Left lung (tissue), 4 donors: ENCODE measurements at regions not wholly inside any gene's neighbourhood (a gene's known extent, or its start where the extent isn't known, plus 50 kb on each side); places are given as distances from the start of the nearest gene placed in this dataset.

ENCODE experiments used
- ATAC-seq: fragments of 200-7000 bp; cut with Tn5 transposase; one replicate; pipeline ENCODE4 v1.9.1; 2020; ENCODE audit warnings: moderate library complexity
- DNase-seq, 4 donors: peaks; one replicate each; pipeline ENCODE4 v3.0.0-alpha.2; 2013 to 2020
- H3K27ac ChIP-seq, 2 donors: fragments of 200-600 bp; sonication (generic) in 1 of 2; one replicate each; pipeline versions ENCODE4 v1.5.0 to v1.8.0; 2020 to 2021
- H3K27me3 ChIP-seq, 2 donors: fragments of 200-600 bp; sonication (generic) in 1 of 2; one replicate each; pipeline versions ENCODE4 v1.5.0 to v1.8.0; 2020 to 2021
- H3K36me3 ChIP-seq, 2 donors: fragments of 200-600 bp; sonication (generic) in 1 of 2; one replicate each; pipeline versions ENCODE4 v1.5.0 to v1.8.0; 2020 to 2021
- H3K4me1 ChIP-seq, 2 donors: fragments of 200-600 bp; one replicate each; pipeline ENCODE4 v1.8.0; 2021
- H3K4me3 ChIP-seq, 2 donors: fragments of 200-600 bp; sonication (generic) in 1 of 2; one replicate each; pipeline versions ENCODE4 v1.5.0 to v1.8.0; 2020 to 2021; ENCODE audit warnings: mild to moderate bottlenecking in 1 of 2
- H3K9me3 ChIP-seq, 2 donors: fragments of 200-600 bp; sonication (generic) in 1 of 2; one replicate each; pipeline versions ENCODE4 v1.5.0 to v1.8.0; 2020 to 2021
- CTCF ChIP-seq, 2 donors: fragments of 200-600 bp; sonication (generic) in 1 of 2; IDR thresholded peaks; one replicate each; pipeline versions ENCODE4 v1.5.0 to v1.8.0; 2021; ENCODE audit warnings: antibody characterized with exemption in 2 of 2
- intact Hi-C, 2 donors: fragments of 100-400 bp; cut with DNase I; formaldehyde crosslinking; loops; one replicate each; pipeline versions ENCODE4 v1.11.2 to v1.14.2; 2022
- donor health status: DM: no; HTN: yes; CAD: no.
- donor health status: DM: no; HTN: no; CAD: no.

GRCh38 chr16:26301516-26301915, 609.8 kb downstream of the HS3ST4 start:
- intact Hi-C loops, result no loop called here
- no peak for TF ChIP-seq CTCF (IDR thresholded peaks at IDR 0.05)
- no peak for ATAC-seq
- Histone ChIP-seq H3K36me3 (no peaks in the 10 kb centered on the region), H3K27me3 (no peaks in the 10 kb centered on the region), H3K4me1 (no peaks in the 10 kb centered on the region), H3K9me3 (peaks cover 0 to 4% of the 10 kb centered on the region in 2 donors), H3K27ac (no peak overlapping the region), H3K4me3 (no peak overlapping the region)
- DNase-seq, result no peak

DNA sequence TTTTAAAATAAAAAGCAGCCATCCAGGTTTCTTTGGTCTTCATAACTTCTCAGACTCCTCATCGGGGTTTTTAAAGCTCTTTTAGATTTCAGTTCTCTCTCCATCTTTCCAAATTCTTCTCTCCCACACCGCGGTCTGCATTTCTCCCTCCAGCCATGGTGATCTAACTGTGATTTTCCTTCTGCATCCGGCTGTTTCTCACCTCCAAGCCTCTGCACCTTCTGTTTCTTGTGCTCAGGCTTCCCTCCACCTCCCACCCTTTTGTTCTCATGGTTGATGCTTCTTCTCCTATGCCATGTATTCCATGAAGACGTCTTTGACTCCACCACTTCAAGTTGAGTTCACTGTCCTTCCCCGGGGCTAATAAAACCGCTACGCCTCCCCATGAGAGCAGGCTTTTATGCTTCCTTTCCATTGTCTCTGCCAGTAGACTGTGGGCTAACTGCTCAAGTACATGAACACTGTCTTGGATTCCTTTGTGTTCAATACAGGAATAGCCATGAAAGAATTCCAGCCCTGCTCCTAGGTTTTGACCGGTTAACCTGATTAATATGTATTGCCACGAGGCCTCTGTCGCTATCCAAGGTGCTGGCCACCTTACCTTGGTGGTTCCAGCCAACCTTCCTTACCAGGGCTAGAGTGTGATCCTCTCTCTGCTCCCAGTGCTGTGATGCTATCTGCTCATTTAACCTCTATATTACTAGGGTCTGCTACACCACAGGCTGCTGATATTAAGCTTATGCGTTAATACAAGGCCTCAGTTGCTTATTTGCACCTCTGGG, 625.1 kb downstream of the HS3ST4 start:
- TF ChIP-seq CTCF (IDR thresholded peaks at IDR 0.05), result no peak

DNA sequence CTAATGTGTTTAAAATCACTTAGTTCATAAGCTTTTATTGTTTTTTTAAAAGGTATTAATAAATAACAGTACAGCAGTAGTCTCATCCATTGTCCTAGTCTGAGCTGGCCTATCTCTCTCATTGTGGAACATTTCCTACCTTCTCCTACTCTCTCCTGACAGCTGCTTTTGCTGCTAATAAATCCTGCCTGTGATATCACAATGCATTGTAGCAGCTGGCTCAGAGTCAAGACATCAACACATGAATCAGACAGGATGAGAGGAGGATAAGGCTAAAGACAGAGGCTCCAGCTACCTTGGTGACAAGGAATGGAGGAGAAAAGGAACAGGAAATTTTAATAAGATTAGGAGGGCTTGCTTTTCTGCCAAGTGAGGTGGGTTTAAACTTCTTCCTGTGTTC, 626.1 kb downstream of the HS3ST4 start:
- no peak for DNase-seq
- TF ChIP-seq CTCF (IDR thresholded peaks at IDR 0.05), result no peak
- intact Hi-C loops, result no loop called here
- H3K4me1 ChIP-seq, result no peaks in the 10 kb centered on the region
- no peaks in the 10 kb centered on the region for H3K36me3 ChIP-seq
- H3K27me3 ChIP-seq, result no peaks in the 10 kb centered on the region
- H3K9me3 ChIP-seq, result no peaks in the 10 kb centered on the region
- H3K27ac ChIP-seq, result no peak overlapping the region
- ATAC-seq, result no peak
- H3K4me3 ChIP-seq, result no peak overlapping the region

More for the DNA sequence above, 625.1 kb downstream of the HS3ST4 start:
- Histone ChIP-seq H3K27me3 (no peaks in the 10 kb centered on the region), H3K4me3 (no peak overlapping the region), H3K4me1 (no peaks in the 10 kb centered on the region), H3K36me3 (no peaks in the 10 kb centered on the region), H3K9me3 (no peaks in the 10 kb centered on the region), H3K27ac (no peak overlapping the region)
- ATAC-seq, result no peak
- intact Hi-C loops, result no loop called here
- DNase-seq, result no peak

- DNase-seq, result no peak
- Histone ChIP-seq H3K36me3 (no peaks in the 10 kb centered on the region), H3K4me1 (no peaks in the 10 kb centered on the region), H3K4me3 (no peak overlapping the region), H3K27ac (no peak overlapping the region), H3K27me3 (no peaks in the 10 kb centered on the region), H3K9me3 (peaks cover 0 to 7% of the 10 kb centered on the region in 2 donors)
- TF ChIP-seq CTCF (IDR thresholded peaks at IDR 0.05), result no peak
- intact Hi-C loops, result no loop called here
- ATAC-seq, result no peak
Observed at GRCh38 chr16:26330654-26331053, 638.9 kb downstream of the HS3ST4 start.

DNA sequence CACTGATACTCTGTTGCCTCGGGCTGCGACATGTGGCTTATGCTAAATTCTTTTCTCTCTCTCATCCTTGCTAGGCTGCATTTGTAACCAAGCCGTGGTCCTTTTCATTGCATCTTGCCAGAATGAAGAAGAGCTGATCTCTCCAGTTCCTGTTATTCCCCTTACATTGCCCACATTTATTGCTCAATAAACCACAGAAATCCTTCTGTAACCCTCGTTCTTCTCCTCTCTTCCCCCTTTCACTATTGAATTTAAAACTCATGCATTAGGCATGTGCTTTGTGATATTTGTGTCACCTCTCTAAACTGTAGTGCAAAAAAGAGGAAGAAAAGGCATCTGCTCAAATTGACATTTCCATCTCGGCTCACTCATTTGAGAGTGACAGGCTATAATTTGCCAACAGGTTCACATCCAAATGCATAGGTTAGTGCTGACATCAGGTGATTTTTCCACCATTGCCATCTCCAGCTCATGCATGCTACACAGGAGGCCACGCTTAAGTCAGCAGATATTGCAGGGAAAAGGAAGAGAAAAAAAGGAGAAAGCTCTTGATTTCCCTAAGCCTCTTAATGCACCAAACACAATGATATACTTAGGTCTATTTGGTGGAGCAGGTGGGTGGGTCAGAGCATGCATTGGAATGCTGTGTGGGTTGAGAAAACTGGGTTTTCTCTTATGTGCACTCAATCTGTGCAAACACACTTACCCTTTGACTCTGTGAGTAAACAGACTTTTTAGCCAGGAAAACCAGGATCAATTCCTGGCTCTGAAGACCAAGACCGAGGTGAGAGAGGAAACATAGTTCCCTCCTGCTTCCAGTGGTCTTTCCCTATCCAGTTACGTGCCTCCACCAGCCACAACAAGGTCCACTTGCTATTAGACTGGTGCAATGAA, 642.7 kb downstream of the HS3ST4 start:
- no peak for TF ChIP-seq CTCF (IDR thresholded peaks at IDR 0.05)
- no peaks in the 10 kb centered on the region for H3K27me3 ChIP-seq
- peaks cover 0 to 3% of the 10 kb centered on the region in 2 donors for H3K9me3 ChIP-seq
- H3K4me3 ChIP-seq, result no peak overlapping the region
- no peaks in the 10 kb centered on the region for H3K4me1 ChIP-seq
- intact Hi-C loops, result no loop called here
- no peak overlapping the region for H3K27ac ChIP-seq
- H3K36me3 ChIP-seq, result no peaks in the 10 kb centered on the region
- no peak for ATAC-seq
- DNase-seq, result no peak
